ENCODE measurements at regions not wholly inside any gene's neighbourhood (a gene's known extent, or its start where the extent isn't known, plus 50 kb on each side); places are given as distances from the start of the nearest gene placed in this dataset.

GRCh38 chr11:15605094-15605493 lies 490.4 kb downstream of the INSC start:
- Histone ChIP-seq H3K9ac (ENCODE audit: low read depth, low read length) (no peak overlapping the region), H3K9me3 (ENCODE audit: control insufficient read depth, insufficient read depth, low read length) (no peaks in the 10 kb centered on the region), H3K36me3 (ENCODE audit: insufficient read depth, low read length) (no peaks in the 10 kb centered on the region), H3K4me1 (ENCODE audit: insufficient read depth, low read length) (0 out of 2 replicates have a peak, but pooled peaks cover 7% of the 10 kb centered on the region)

DNA sequence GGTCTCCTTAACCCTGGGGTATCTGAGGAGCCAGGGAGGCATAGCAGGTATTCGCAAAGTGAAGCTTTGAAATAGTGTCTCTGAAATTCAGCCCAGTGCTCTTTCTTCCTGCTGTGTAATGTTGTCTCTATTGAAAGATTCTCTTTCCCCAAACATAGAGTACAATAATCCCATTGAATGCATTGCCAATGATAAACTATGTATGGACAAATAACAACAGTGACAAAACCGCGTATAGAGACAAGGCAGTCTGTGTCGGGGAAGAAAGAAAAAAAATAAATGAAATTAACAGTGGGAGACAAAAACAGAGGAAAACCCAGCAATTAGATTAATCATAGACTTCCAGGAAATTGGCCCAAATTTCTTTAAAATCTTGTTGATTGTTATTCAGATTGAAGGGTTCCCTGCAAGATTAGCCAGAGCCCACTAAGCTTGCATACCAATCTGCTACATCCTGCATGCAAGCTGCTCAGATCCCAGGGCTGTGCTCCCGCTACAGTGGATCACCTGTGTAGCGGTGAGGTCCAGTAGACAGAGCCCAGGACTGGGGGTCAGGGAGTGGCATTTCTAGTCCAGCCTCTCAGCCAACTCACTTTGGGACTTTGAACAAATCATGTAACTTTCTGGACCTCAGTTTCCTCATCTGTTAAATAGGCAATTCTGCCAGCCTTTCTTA lies 492.8 kb downstream of the INSC start:
- H3K9me3 ChIP-seq (ENCODE audit: control insufficient read depth, insufficient read depth, low read length), result no peaks in the 10 kb centered on the region
- H3K4me1 ChIP-seq (ENCODE audit: insufficient read depth, low read length), result 0 out of 2 replicates have a peak, but pooled peaks cover 7% of the 10 kb centered on the region
- H3K36me3 ChIP-seq (ENCODE audit: insufficient read depth, low read length), result no peaks in the 10 kb centered on the region
- H3K9ac ChIP-seq (ENCODE audit: low read depth, low read length), result no peak overlapping the region

- Histone ChIP-seq H3K36me3 (ENCODE audit: insufficient read depth, low read length) (no peaks in the 10 kb centered on the region), H3K4me1 (ENCODE audit: insufficient read depth, low read length) (0 out of 2 replicates have a peak, but pooled peaks cover 7% of the 10 kb centered on the region), H3K9me3 (ENCODE audit: control insufficient read depth, insufficient read depth, low read length) (no peaks in the 10 kb centered on the region), H3K9ac (ENCODE audit: low read depth, low read length) (no peak overlapping the region)
These were observed 494.7 kb downstream of the INSC start for GRCh38 chr11:15609445-15609844.

DNA sequence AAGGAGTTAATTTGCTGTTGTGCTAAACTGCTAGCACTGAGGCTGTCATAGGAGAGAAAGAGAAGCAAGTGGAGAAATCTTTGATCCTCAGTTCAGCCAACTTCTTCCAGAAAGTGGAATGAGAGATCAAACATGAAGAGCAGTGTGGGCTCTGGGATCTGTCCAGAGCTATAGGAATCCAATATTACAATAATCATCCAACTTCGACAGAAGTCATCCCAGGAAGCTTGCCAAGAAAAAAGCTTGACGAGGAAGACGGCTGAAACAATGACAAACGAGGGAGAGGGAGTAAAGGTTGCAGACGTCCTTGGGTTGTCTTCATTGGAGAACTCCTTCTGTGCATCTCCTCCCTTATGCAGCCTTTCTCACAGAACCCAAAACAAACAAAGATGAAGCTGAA lies 496.2 kb downstream of the INSC start:
- Histone ChIP-seq H3K36me3 (ENCODE audit: insufficient read depth, low read length) (no peaks in the 10 kb centered on the region), H3K9ac (ENCODE audit: low read depth, low read length) (no peak overlapping the region), H3K4me1 (ENCODE audit: insufficient read depth, low read length) (0 out of 2 replicates have a peak, but pooled peaks cover 7% of the 10 kb centered on the region), H3K9me3 (ENCODE audit: control insufficient read depth, insufficient read depth, low read length) (no peaks in the 10 kb centered on the region)

DNA sequence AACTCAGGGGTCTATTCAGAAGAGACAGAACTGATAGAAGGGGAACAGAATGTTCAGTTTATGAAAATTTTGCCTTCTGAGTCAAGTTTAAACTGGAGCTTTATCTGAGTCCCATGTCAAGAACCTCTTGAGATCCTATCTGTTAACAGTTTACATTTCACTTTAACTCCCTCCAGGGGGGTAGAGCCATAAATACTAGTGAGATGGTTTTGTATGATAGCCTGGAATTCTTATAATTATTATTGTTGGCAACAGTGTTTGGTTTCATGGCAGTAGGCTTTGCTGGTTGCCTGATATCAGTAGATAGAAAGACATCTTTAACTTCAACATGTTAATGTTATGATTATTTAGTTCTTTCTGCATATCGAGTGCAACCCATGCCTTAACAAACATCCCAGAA lies 498.5 kb downstream of the INSC start:
- Histone ChIP-seq H3K4me1 (ENCODE audit: insufficient read depth, low read length) (no peaks in the 10 kb centered on the region), H3K9me3 (ENCODE audit: control insufficient read depth, insufficient read depth, low read length) (no peaks in the 10 kb centered on the region), H3K36me3 (ENCODE audit: insufficient read depth, low read length) (no peaks in the 10 kb centered on the region), H3K9ac (ENCODE audit: low read depth, low read length) (no peak overlapping the region)

DNA sequence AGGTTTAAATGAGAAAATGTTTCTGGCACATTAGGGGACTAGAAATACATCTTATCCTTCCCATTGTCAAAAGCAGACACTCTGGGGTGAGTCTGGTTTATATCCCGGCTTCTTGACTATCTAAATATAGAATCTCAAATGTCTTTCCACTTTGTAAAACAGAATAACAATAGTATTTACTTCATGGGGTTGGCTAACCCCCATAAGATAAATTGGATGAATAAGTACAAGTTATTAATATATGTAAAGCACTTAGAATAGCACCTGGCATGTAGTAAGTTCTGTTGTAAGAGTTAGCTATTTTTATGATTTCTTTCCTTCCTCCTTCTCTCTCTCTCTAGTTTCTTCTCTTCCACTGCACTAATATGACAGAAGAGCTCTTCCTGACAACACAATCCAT lies 499.1 kb downstream of the INSC start:
- H3K36me3 ChIP-seq (ENCODE audit: insufficient read depth, low read length), result no peaks in the 10 kb centered on the region
- no peaks in the 10 kb centered on the region for H3K9me3 ChIP-seq (ENCODE audit: control insufficient read depth, insufficient read depth, low read length)
- H3K9ac ChIP-seq (ENCODE audit: low read depth, low read length), result no peak overlapping the region
- H3K4me1 ChIP-seq (ENCODE audit: insufficient read depth, low read length), result no peaks in the 10 kb centered on the region

DNA sequence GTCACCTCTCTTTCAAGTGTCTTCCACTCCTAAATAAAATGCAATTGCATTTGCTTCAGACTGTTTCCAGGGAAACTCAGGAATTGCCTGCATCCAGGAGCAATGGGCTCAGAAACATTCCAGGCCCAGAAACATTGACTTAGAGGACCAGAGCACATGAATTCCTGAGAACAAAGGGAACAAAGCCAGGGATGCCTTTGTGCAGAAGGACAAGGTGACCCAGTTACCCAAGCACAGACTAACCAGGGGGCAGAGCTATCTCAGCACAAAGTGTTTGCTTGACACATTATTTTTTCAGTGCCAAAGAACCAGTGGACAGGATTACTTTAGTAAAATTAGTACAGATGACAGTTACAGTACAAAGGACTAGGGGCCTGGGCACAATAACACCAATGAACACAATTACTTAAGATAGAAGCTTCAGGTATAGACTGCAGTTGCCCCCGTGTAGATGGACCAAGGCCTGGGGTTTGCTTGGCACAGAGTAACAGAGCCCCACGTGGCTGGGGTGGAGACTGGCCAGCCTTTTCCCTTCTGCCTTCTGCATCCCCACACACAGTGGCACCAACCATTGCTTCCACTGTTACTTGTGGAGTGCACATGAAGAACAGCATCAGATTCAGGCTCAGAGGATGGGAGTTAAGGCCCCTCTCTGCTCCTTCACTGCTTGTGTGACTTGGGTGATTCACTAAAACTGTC lies 500.8 kb downstream of the INSC start:
- no peak overlapping the region for H3K9ac ChIP-seq (ENCODE audit: low read depth, low read length)
- no peaks in the 10 kb centered on the region for H3K36me3 ChIP-seq (ENCODE audit: insufficient read depth, low read length)
- H3K4me1 ChIP-seq (ENCODE audit: insufficient read depth, low read length), result no peaks in the 10 kb centered on the region
- H3K9me3 ChIP-seq (ENCODE audit: control insufficient read depth, insufficient read depth, low read length), result no peaks in the 10 kb centered on the region

DNA sequence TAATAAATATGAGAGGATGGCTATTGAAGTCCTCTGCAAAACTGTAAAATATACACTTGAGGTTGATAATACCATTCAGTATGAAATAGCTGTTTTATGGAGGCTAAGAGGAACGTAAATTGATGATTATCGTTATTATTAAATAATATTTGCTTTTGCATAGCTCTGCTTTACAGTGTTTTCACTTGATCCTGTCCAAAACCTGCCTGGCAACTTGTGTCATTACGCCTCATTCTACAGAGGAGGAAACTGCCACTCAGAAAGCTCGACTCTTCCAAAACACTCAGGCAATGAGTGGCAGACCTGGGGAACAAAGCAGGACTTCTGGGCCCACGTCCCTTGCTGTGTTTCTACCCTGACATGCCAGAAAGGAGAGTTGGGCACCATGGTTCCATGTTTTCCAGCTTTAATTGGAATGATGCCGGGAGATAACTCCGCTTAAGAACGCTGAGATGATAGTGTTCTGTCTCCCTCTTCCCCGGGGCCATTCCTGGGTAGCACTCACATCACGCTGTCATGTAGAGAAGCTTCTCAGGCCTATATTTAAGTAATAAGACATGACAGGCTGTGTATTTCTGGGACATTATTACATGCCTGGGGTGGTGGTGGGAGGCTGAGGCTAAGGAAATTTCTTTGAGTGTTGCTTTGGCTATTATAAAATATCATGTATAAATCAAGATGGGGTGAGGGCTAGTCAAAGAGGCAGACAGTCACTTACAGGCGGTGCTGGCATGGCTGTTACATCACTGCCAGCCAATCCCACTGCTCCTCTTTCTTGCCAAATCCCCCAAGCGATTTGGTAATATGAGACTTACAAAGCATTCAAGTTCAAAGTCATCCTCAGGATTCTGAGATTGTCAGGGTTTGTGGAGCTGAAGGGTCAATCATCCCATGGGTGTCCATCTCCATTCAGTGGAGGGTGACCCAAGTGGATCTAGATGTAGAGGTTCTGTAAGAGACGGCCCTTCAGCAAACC lies 501.7 kb downstream of the INSC start:
- no peak overlapping the region for H3K9ac ChIP-seq (ENCODE audit: low read depth, low read length)
- H3K36me3 ChIP-seq (ENCODE audit: insufficient read depth, low read length), result no peaks in the 10 kb centered on the region

DNA sequence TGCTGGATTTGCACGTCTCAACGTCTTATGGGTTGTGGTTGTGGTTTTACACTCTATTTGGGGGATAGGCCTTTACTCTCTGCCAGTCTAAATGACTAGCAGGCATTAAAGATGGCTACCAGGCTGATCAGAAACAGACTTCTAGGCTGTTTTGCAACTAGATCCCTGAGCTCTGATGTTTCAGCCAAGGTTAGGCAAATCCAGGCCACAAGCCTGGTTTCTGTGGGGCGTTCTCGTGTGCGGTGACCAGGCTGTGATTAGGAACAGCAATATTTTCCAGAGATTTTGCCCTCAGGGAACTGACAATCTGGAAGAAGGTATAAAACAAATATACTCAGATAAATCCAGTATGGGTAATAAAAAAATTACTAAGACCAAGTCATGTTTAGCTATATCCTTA lies 502.4 kb downstream of the INSC start:
- no peak overlapping the region for H3K9ac ChIP-seq (ENCODE audit: low read depth, low read length)
- no peaks in the 10 kb centered on the region for H3K36me3 ChIP-seq (ENCODE audit: insufficient read depth, low read length)
- no peaks in the 10 kb centered on the region for H3K9me3 ChIP-seq (ENCODE audit: control insufficient read depth, insufficient read depth, low read length)
- H3K4me1 ChIP-seq (ENCODE audit: insufficient read depth, low read length), result no peaks in the 10 kb centered on the region

More for the DNA sequence above, 501.7 kb downstream of the INSC start:
- no peaks in the 10 kb centered on the region for H3K4me1 ChIP-seq (ENCODE audit: insufficient read depth, low read length)
- H3K9me3 ChIP-seq (ENCODE audit: control insufficient read depth, insufficient read depth, low read length), result no peaks in the 10 kb centered on the region

- Histone ChIP-seq H3K9ac (ENCODE audit: low read depth, low read length) (no peak overlapping the region), H3K36me3 (ENCODE audit: insufficient read depth, low read length) (no peaks in the 10 kb centered on the region), H3K4me1 (ENCODE audit: insufficient read depth, low read length) (no peaks in the 10 kb centered on the region), H3K9me3 (ENCODE audit: control insufficient read depth, insufficient read depth, low read length) (no peaks in the 10 kb centered on the region)
These were observed 503.9 kb downstream of the INSC start for GRCh38 chr11:15618583-15619032.

GRCh38 chr11:15621565-15621964 lies 506.8 kb downstream of the INSC start:
- no peak overlapping the region for H3K9ac ChIP-seq (ENCODE audit: low read depth, low read length)
- no peaks in the 10 kb centered on the region for H3K4me1 ChIP-seq (ENCODE audit: insufficient read depth, low read length)
- H3K9me3 ChIP-seq (ENCODE audit: control insufficient read depth, insufficient read depth, low read length), result no peaks in the 10 kb centered on the region
- no peaks in the 10 kb centered on the region for H3K36me3 ChIP-seq (ENCODE audit: insufficient read depth, low read length)

DNA sequence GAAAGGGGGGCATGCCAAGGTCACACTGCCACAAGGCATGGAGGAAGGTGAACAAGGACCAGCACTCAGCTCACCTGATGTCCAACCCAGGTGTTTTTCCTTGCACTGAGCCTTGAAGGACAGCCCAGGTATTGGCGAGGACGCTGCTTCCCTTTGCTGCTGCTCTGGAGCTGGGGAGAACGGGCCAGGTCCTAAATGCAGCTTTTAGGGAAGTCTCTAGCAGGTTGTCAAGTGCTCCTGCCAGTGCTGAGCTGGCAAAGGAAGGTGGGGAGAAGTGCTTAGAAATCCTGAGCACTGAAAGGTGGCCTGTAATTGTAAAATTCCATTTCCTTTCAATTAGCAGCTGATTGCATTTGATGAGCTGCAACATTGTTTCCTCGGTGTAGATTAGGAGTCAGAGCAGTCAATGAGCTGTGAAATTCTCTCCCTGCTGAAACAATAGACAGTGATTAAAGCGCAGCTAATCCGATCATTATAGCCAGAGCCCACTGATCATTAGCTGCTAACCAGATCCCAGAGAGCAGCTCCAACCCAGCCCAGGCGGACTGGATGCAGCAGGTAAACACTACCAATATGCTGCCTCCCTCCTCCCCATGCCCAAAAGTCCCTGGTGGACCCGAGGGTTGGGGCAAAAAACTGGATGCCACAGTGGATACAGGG lies 507.6 kb downstream of the INSC start:
- H3K36me3 ChIP-seq (ENCODE audit: insufficient read depth, low read length), result no peaks in the 10 kb centered on the region
- no peak overlapping the region for H3K9ac ChIP-seq (ENCODE audit: low read depth, low read length)
- no peaks in the 10 kb centered on the region for H3K4me1 ChIP-seq (ENCODE audit: insufficient read depth, low read length)
- H3K9me3 ChIP-seq (ENCODE audit: control insufficient read depth, insufficient read depth, low read length), result no peaks in the 10 kb centered on the region

DNA sequence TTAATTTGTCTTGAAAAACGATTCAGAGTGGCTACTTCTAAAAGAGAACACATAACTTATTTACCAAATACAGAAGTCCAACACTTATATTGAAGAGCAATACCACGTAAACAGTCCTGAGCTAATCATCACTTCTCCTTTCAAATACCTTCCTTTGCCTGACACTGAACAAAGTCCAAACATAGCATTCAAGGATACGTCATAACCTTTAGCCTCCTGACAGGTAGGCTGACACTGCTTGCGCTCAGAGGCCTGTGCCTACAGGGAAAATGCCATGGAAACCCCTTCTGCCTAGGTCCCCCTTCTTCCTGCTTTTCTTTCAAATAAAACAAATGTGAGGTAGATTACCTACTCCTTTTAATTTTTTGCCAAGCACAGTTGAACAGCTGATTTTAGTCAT lies 510.0 kb downstream of the INSC start:
- H3K36me3 ChIP-seq (ENCODE audit: insufficient read depth, low read length), result no peaks in the 10 kb centered on the region
- no peaks in the 10 kb centered on the region for H3K9me3 ChIP-seq (ENCODE audit: control insufficient read depth, insufficient read depth, low read length)
- H3K9ac ChIP-seq (ENCODE audit: low read depth, low read length), result no peak overlapping the region
- H3K4me1 ChIP-seq (ENCODE audit: insufficient read depth, low read length), result no peaks in the 10 kb centered on the region

DNA sequence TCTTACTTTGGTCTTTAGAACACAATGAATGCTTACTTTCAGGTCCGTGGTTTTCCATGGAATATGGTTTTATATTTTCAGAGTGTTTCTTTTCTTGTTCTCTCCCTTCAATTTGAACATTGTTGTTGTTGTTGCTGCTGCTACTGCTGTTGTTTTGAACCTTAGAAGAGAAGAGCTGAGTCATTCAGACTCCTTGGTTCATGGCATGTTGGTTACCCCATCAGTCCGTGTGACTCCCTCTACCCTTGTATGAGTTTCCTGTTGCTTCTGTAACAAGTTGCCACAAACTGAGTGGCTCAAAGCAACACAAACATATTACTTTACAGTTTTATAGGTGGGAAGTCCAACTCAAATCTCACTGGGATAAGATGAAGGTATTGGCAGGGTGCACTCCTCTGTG lies 511.0 kb downstream of the INSC start:
- Histone ChIP-seq H3K9me3 (ENCODE audit: control insufficient read depth, insufficient read depth, low read length) (no peaks in the 10 kb centered on the region), H3K36me3 (ENCODE audit: insufficient read depth, low read length) (no peaks in the 10 kb centered on the region)

More for the DNA sequence above, 511.0 kb downstream of the INSC start:
- Histone ChIP-seq H3K9ac (ENCODE audit: low read depth, low read length) (no peak overlapping the region), H3K4me1 (ENCODE audit: insufficient read depth, low read length) (no peaks in the 10 kb centered on the region)
